ENCODE measurements at regions not wholly inside any gene's neighbourhood (a gene's known extent, or its start where the extent isn't known, plus 50 kb on each side); places are given as distances from the start of the nearest gene placed in this dataset.

GRCh38 chr5:110062246-110062645 is 372.5 kb downstream of the MAN2A1 start:
- H4K20me1 ChIP-seq (replicated peaks; ENCODE audit: insufficient read depth), result no peaks in the 10 kb centered on the region
- ATAC-seq (no peak), DNase-seq (ENCODE audit: low spot score) (no peak)
- no peak overlapping the region for H3K4me2 ChIP-seq
- no peaks in the 10 kb centered on the region for H3K79me2 ChIP-seq (replicated peaks; ENCODE audit: insufficient read depth)
- no peak overlapping the region for H2AFZ ChIP-seq
- H3K4me1 ChIP-seq (ENCODE audit: insufficient read depth), result peaks cover 6% of the 10 kb centered on the region
- no peak for TF ChIP-seq ZNF462 (CRISPR knock-in tag; IDR thresholded peaks at IDR 0.05)
- no peak for TF ChIP-seq CTCF (conservative IDR thresholded peaks at IDR 0.05; ENCODE audit: low read depth in 2 of 2)
- no peak for TF ChIP-seq POLR2AphosphoS5 (IDR thresholded peaks at IDR 0.05; ENCODE audit: low read depth)
- no peak for TF ChIP-seq STAT1 (IDR thresholded peaks at IDR 0.05; ENCODE audit: unreplicated experiment)
- TF ChIP-seq JUNB (IDR thresholded peaks at IDR 0.05; ENCODE audit: unreplicated experiment), result no peak
- TF ChIP-seq ETS1 (IDR thresholded peaks at IDR 0.05), result no peak
- no peaks in the 10 kb centered on the region for H3K27me3 ChIP-seq (ENCODE audit: insufficient read depth)
- H3K4me3 Mint-ChIP-seq, result no peak overlapping the region
- no peaks in the 10 kb centered on the region for H3K36me3 Mint-ChIP-seq (ENCODE audit: low read depth)
- H3K9me3 Mint-ChIP-seq, result no peaks in the 10 kb centered on the region
- peaks cover 6% of the 10 kb centered on the region for H3K4me1 Mint-ChIP-seq
- no peak overlapping the region for H3K27ac ChIP-seq (ENCODE audit: low read depth)
- H3K27me3 Mint-ChIP-seq (ENCODE audit: insufficient read depth, low read depth, poor library complexity), result no peaks in the 10 kb centered on the region
- no peaks in the 10 kb centered on the region for H3K36me3 ChIP-seq (ENCODE audit: insufficient read depth)
- no peak overlapping the region for H3K27ac Mint-ChIP-seq
- no peak overlapping the region for H3K4me3 ChIP-seq
- peaks cover 4% of the 10 kb centered on the region; the same call in 1 of the 2 replicates for H3K9me2 ChIP-seq (ENCODE audit: insufficient read depth)
- H3F3A ChIP-seq (replicated peaks; ENCODE audit: low read depth), result no peaks in the 10 kb centered on the region

Measured in GM23338 (cell line).